H1 (cell line): ENCODE measurements at regions not wholly inside any gene's neighbourhood (a gene's known extent, or its start where the extent isn't known, plus 50 kb on each side); places are given as distances from the start of the nearest gene placed in this dataset.

Experiments
- CTCF ChIA-PET: fragments of 300-600 bp; sonication (Branson Sonifier 250); formaldehyde crosslinking; loops from one replicate; lab custom pipeline; 2021; ENCODE audit not compliant: partially characterized antibody; lab: Charles Lee
- POLR2A ChIA-PET: fragments of 300-600 bp; sonication (Branson Sonifier 250); formaldehyde crosslinking; loops from one replicate; lab custom pipeline; 2021; ENCODE audit warnings: inconsistent platforms; ENCODE audit not compliant: partially characterized antibody; lab: Charles Lee
- DNase-seq, 2 experiments: peaks; one replicate each; pipeline versions ENCODE4 v3.0.0 to v3.0.0-alpha.2; 2010 to 2022; ENCODE audit warnings: low spot score in 2 of 2, low read depth in 1 of 2, mixed read lengths in 1 of 2
- FAIRE-seq: peaks from 2 replicates; lab custom pipeline; 2011; peaks lifted over from hg19 to GRCh38; lab: Jason Lieb, UNC
- H2AFZ ChIP-seq: 2 replicates; pipeline ENCODE4 v1.8.1; 2012; ENCODE audit warnings: low read length, inconsistent platforms
- H2AK5ac ChIP-seq: 2 replicates; pipeline ENCODE4 v1.6.1; 2013; ENCODE audit warnings: low read depth, low read length
- H2BK120ac ChIP-seq: replicated peaks from 2 replicates; pipeline ENCODE3; 2013; ENCODE audit warnings: low read depth, low read length, inconsistent platforms
- H2BK12ac ChIP-seq: 2 replicates; pipeline ENCODE4 v1.6.1; 2013; ENCODE audit warnings: low read depth, low read length
- H2BK15ac ChIP-seq: 2 replicates; pipeline ENCODE4 v1.6.1; 2013; ENCODE audit warnings: low read length
- H2BK20ac ChIP-seq: 2 replicates; pipeline ENCODE4 v1.6.1; 2013; ENCODE audit warnings: low read length
- H2BK5ac ChIP-seq: 2 replicates; pipeline ENCODE4 v1.6.1; 2013; ENCODE audit warnings: low read depth, low read length
- H3K14ac ChIP-seq: 2 replicates; pipeline ENCODE4 v1.6.1; 2013; ENCODE audit warnings: inconsistent platforms; ENCODE audit not compliant: insufficient read length
- H3K18ac ChIP-seq: 2 replicates; pipeline ENCODE4 v1.6.1; 2013; ENCODE audit warnings: low read length; ENCODE audit errors: extremely low read depth
- H3K23ac ChIP-seq: 2 replicates; pipeline ENCODE4 v1.6.1; 2013; ENCODE audit warnings: inconsistent platforms; ENCODE audit not compliant: insufficient read length
- H3K23me2 ChIP-seq: 2 replicates; pipeline ENCODE4 v1.6.1; 2013; ENCODE audit warnings: low read depth, low read length
- H3K27ac ChIP-seq: 2 replicates; pipeline ENCODE4 v1.6.1; 2011; ENCODE audit warnings: low read depth, low read length, inconsistent platforms
- H3K27me3 ChIP-seq, 4 experiments: replicated peaks in 1 of 4; 1 replicate in 1 of 4; 2 replicates in 3 of 4; pipeline versions ENCODE4 v1.6.1 to v1.8.1; 2011 to 2013; ENCODE audit warnings: low read length in 3 of 4, mild to moderate bottlenecking in 3 of 4, inconsistent platforms in 2 of 4, mixed read lengths in 2 of 4, moderate library complexity in 1 of 4; ENCODE audit not compliant: control insufficient read depth in 3 of 4, insufficient read depth in 3 of 4; ENCODE audit errors: extremely low read depth in 1 of 4
- H3K36me3 ChIP-seq, 4 experiments: 2 replicates each; pipeline versions ENCODE4 v1.6.1 to v1.8.1; 2011 to 2013; ENCODE audit warnings: mild to moderate bottlenecking in 4 of 4, low read length in 3 of 4, moderate library complexity in 2 of 4, control low read depth in 1 of 4, inconsistent platforms in 1 of 4; ENCODE audit not compliant: insufficient read depth in 4 of 4, control insufficient read depth in 2 of 4
- H3K4ac ChIP-seq: replicated peaks from 2 replicates; pipeline ENCODE3; 2013; ENCODE audit warnings: low read length, low read depth, mixed read lengths, inconsistent platforms; ENCODE audit not compliant: insufficient read length
- H3K4me1 ChIP-seq, 4 experiments: replicated peaks in 1 of 4; 1 replicate in 1 of 4; 2 replicates in 3 of 4; pipeline versions ENCODE4 v1.6.1 to v1.8.1; 2011 to 2013; ENCODE audit warnings: low read length in 3 of 4, inconsistent platforms in 2 of 4, mixed read lengths in 1 of 4; ENCODE audit not compliant: insufficient read depth in 4 of 4, control insufficient read depth in 3 of 4
- H3K4me2 ChIP-seq, 2 experiments: 2 replicates each; pipeline versions ENCODE4 v1.6.1 to v1.8.1; 2011 to 2013; ENCODE audit warnings: low read depth in 2 of 2, low read length in 2 of 2, control low read depth in 1 of 2, inconsistent platforms in 1 of 2, mild to moderate bottlenecking in 1 of 2; ENCODE audit not compliant: insufficient read depth in 1 of 2
- H3K4me3 ChIP-seq, 4 experiments: fragments of 200-600, 300-600 bp in 1 of 4; sonication (generic), shearing (Covaris generic), sonication (Bioruptor Twin) in 1 of 4; 2 replicates each; pipeline versions ENCODE4 v1.5.1 to v1.8.1; 2011 to 2016; ENCODE audit warnings: low read length in 4 of 4, low read depth in 3 of 4, control low read depth in 2 of 4, inconsistent platforms in 2 of 4, mild to moderate bottlenecking in 2 of 4, mixed read lengths in 1 of 4, moderate library complexity in 1 of 4; ENCODE audit not compliant: insufficient read depth in 2 of 4; ENCODE audit errors: extremely low read depth in 1 of 4
- H3K56ac ChIP-seq: replicated peaks from 2 replicates; pipeline ENCODE3; 2013; ENCODE audit warnings: low read depth, mild to moderate bottlenecking, mixed read lengths, low read length, inconsistent platforms; ENCODE audit not compliant: insufficient read length
- H3K79me1 ChIP-seq: 2 replicates; pipeline ENCODE4 v1.6.1; 2013; ENCODE audit warnings: low read depth, low read length, control low read depth
- H3K79me2 ChIP-seq, 2 experiments: 2 replicates each; pipeline versions ENCODE4 v1.6.1 to v1.8.1; 2012 to 2013; ENCODE audit warnings: low read length in 2 of 2, mild to moderate bottlenecking in 2 of 2, inconsistent platforms in 1 of 2; ENCODE audit not compliant: insufficient read depth in 2 of 2, control insufficient read depth in 1 of 2
- H3K9ac ChIP-seq, 4 experiments: replicated peaks in 1 of 4; 1 replicate in 1 of 4; 2 replicates in 3 of 4; pipeline versions ENCODE4 v1.6.1 to v1.8.1; 2011 to 2013; ENCODE audit warnings: low read depth in 3 of 4, low read length in 3 of 4, control low read depth in 2 of 4, mild to moderate bottlenecking in 2 of 4, moderate library complexity in 2 of 4, inconsistent platforms in 1 of 4; ENCODE audit errors: extremely low read depth in 1 of 4
- H3K9me3 ChIP-seq, 2 experiments: 2 replicates each; pipeline versions ENCODE4 v1.6.1 to v1.8.1; 2012 to 2013; ENCODE audit warnings: mild to moderate bottlenecking in 2 of 2, moderate library complexity in 2 of 2, control low read depth in 1 of 2, inconsistent platforms in 1 of 2, low read depth in 1 of 2, low read length in 1 of 2, mixed read lengths in 1 of 2; ENCODE audit not compliant: insufficient read depth in 2 of 2
- H4K20me1 ChIP-seq, 2 experiments: replicated peaks in 1 of 2; 2 replicates each; pipeline versions ENCODE3 to v1.8.1; 2011 to 2013; ENCODE audit warnings: inconsistent platforms in 2 of 2, low read length in 2 of 2, mild to moderate bottlenecking in 1 of 2; ENCODE audit not compliant: insufficient read depth in 2 of 2, control insufficient read depth in 1 of 2
- H4K5ac ChIP-seq: 2 replicates; pipeline ENCODE4 v1.6.1; 2013; ENCODE audit warnings: low read length, low read depth, mixed read lengths, inconsistent platforms; ENCODE audit not compliant: insufficient read length
- H4K8ac ChIP-seq: 2 replicates; pipeline ENCODE4 v1.8.0; 2013; ENCODE audit warnings: mild to moderate bottlenecking, moderate library complexity, low read length, inconsistent platforms; ENCODE audit not compliant: insufficient read depth; ENCODE audit errors: extremely low read depth
- H4K91ac ChIP-seq: replicated peaks from 2 replicates; pipeline ENCODE3; 2013; ENCODE audit warnings: low read length, mixed read lengths, inconsistent platforms; ENCODE audit not compliant: insufficient read length
- CHD1 ChIP-seq: IDR thresholded peaks from 2 replicates; pipeline ENCODE4 v1.6.1; 2012; ENCODE audit warnings: low read depth, low read length, improper control_type of control experiment
- POLR2A ChIP-seq, 2 experiments: IDR thresholded peaks; 1 replicate in 1 of 2; 2 replicates in 1 of 2; pipeline ENCODE4 v1.6.1; 2011; ENCODE audit warnings: low read depth in 2 of 2, low read length in 2 of 2, mild to moderate bottlenecking in 2 of 2; ENCODE audit errors: control extremely low read depth in 1 of 2
- SIX5 ChIP-seq: IDR thresholded peaks from 2 replicates; pipeline ENCODE4 v1.6.1; 2011; ENCODE audit warnings: mild to moderate bottlenecking, low read depth, low read length
- WGBS, 2 experiments: shearing (Covaris generic) in 1 of 2; methylation state at CpG; one replicate each; pipeline versions ENCODE4 v1.1.6 to v1.1.7; 2013 to 2015; ENCODE audit warnings: low lambda C conversion rate in 2 of 2, mixed read lengths in 2 of 2, inconsistent platforms in 1 of 2, low coverage in 1 of 2, missing lambda C conversion rate in 1 of 2; ENCODE audit not compliant: insufficient replicate concordance in 2 of 2, insufficient coverage in 1 of 2, insufficient read length in 1 of 2; ENCODE audit errors: extremely low coverage in 1 of 2, missing lambda C conversion rate in 1 of 2; 5-methylcytosine and 5-hydroxymethylcytosine counted together
- TF ChIP-seq, protein P1 (sequence below): IDR thresholded peaks from 2 replicates; pipeline ENCODE4 v1.6.1; 2011; ENCODE audit warnings: low read length, improper control_type of control experiment

- TF ChIP-seq POLR2A (IDR thresholded peaks at IDR 0.05; ENCODE audit: control extremely low read depth in 1 of 2, low read depth in 2 of 2, low read length in 2 of 2) (no peak), SIX5 (no peak), CHD1 (no peak)
- TF ChIP-seq, protein P1, sequence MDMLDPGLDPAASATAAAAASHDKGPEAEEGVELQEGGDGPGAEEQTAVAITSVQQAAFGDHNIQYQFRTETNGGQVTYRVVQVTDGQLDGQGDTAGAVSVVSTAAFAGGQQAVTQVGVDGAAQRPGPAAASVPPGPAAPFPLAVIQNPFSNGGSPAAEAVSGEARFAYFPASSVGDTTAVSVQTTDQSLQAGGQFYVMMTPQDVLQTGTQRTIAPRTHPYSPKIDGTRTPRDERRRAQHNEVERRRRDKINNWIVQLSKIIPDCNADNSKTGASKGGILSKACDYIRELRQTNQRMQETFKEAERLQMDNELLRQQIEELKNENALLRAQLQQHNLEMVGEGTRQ, result no peak
- Histone ChIP-seq H3K36me3 (no peaks in the 10 kb centered on the region), H2BK15ac (no peak overlapping the region), H3K79me1 (peaks cover 2% of the 10 kb centered on the region; the same call in 1 of the 2 replicates), H3K9ac (no peak overlapping the region), H2AFZ (no peak overlapping the region), H3K56ac (no peak overlapping the region), H2AK5ac (no peak overlapping the region), H3K4me3 (no peak overlapping the region), H3K4ac (no peak overlapping the region), H3K23me2 (no peaks in the 10 kb centered on the region), H4K20me1 (peaks cover 0 to 2% of the 10 kb centered on the region in 2 experiments), H4K5ac (no peak overlapping the region), H2BK20ac (no peak overlapping the region), H3K9me3 (peaks cover 0 to 4% of the 10 kb centered on the region in 2 experiments; a peak in 1 of 4 replicates), H3K27me3 (no peaks in the 10 kb centered on the region), H3K4me2 (no peak overlapping the region), H3K18ac (no peak overlapping the region), H2BK12ac (no peak overlapping the region), H3K27ac (no peak overlapping the region), H3K79me2 (no peaks in the 10 kb centered on the region), H2BK5ac (no peak overlapping the region), H3K4me1 (peaks cover 0 to 2% (median 0%) of the 10 kb centered on the region in 4 experiments; a peak in 1 of 7 replicates), H4K8ac (no peak overlapping the region), H3K14ac (no peak overlapping the region), H3K23ac (no peak overlapping the region), H4K91ac (no peak overlapping the region), H2BK120ac (no peak overlapping the region)
- FAIRE-seq, result no peak
- DNase-seq, result no peak
- WGBS, 2 experiments, result 85% methylated on average over 2 of the region's 2 CpGs; no CpG with 5 or more reads in 1 of the 2 experiments
- ChIA-PET POLR2A (no interaction called here), CTCF (interaction anchor here (1.3 kb wide), 1 partner anchor 14 kb away, joined by 3 read pairs; no protein-coding TSS in a partner anchor)
Measured at GRCh38 chr4:123110685-123111084, 188.3 kb upstream of the NUDT6 start.
